ENCODE measurements at regions not wholly inside any gene's neighbourhood (a gene's known extent, or its start where the extent isn't known, plus 50 kb on each side); places are given as distances from the start of the nearest gene placed in this dataset.

DNA sequence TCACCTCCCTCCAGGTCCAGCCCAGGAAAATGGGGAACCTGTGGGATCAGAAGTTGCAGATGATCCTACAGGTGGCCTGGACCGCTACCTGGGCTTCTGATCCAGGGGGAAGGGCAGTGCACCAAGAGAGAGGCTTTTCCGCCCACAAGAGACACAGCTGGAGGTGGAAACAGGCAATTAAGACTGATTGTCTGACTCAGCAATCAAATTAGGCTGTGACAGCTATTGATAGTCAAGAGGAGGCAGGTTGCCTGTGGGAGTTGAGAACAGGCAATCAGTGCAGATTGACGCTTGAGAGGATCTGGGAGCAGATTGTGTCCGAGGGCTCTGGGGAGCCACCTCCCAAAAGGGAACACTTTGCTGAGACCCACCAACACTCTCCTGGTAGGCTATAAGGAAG lies 71.1 kb upstream of the SLC44A1 start:
- no peak for ATAC-seq
- TF ChIP-seq, protein P1, sequence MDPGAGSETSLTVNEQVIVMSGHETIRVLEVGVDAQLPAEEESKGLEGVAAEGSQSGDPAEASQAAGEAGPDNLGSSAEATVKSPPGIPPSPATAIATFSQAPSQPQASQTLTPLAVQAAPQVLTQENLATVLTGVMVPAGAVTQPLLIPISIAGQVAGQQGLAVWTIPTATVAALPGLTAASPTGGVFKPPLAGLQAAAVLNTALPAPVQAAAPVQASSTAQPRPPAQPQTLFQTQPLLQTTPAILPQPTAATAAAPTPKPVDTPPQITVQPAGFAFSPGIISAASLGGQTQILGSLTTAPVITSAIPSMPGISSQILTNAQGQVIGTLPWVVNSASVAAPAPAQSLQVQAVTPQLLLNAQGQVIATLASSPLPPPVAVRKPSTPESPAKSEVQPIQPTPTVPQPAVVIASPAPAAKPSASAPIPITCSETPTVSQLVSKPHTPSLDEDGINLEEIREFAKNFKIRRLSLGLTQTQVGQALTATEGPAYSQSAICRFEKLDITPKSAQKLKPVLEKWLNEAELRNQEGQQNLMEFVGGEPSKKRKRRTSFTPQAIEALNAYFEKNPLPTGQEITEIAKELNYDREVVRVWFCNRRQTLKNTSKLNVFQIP (CRISPR knock-in tag; IDR thresholded peaks at IDR 0.05; ENCODE audit: borderline replicate concordance, low read depth): no peak

DNA sequence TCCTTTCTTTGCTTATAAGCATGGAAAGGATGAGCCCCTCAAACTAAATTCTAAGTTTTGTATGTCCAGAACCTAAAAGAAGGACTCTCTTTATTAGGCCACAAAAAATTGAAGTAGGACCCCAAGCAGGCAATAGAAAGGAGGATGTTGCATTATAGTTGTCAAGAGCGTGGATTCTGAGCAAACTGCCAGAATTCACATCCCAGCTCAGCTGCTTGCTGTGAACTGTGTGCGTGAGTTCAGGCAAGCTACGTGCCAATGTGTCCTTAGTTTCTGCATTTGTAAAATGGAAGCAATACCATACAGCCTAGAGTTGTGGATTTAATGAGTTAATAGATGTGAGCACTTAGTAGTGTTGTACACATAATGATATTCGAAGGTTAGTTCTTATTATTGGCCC lies 70.6 kb upstream of the SLC44A1 start:
- no peak for TF ChIP-seq RARB (CRISPR knock-in tag; IDR thresholded peaks at IDR 0.05)
- TF ChIP-seq, protein P2, sequence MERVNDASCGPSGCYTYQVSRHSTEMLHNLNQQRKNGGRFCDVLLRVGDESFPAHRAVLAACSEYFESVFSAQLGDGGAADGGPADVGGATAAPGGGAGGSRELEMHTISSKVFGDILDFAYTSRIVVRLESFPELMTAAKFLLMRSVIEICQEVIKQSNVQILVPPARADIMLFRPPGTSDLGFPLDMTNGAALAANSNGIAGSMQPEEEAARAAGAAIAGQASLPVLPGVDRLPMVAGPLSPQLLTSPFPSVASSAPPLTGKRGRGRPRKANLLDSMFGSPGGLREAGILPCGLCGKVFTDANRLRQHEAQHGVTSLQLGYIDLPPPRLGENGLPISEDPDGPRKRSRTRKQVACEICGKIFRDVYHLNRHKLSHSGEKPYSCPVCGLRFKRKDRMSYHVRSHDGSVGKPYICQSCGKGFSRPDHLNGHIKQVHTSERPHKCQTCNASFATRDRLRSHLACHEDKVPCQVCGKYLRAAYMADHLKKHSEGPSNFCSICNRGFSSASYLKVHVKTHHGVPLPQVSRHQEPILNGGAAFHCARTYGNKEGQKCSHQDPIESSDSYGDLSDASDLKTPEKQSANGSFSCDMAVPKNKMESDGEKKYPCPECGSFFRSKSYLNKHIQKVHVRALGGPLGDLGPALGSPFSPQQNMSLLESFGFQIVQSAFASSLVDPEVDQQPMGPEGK (CRISPR knock-in tag; IDR thresholded peaks at IDR 0.05; ENCODE audit: borderline replicate concordance): no peak
- no peak for TF ChIP-seq ISL1 (CRISPR knock-in tag; IDR thresholded peaks at IDR 0.05)
- TF ChIP-seq BACH2 (CRISPR knock-in tag; IDR thresholded peaks at IDR 0.05; ENCODE audit: borderline replicate concordance): no peak
- TF ChIP-seq ARNTL (CRISPR knock-in tag; IDR thresholded peaks at IDR 0.05; ENCODE audit: borderline replicate concordance, low read depth): no peak
- no peak for TF ChIP-seq ZNF70 (CRISPR knock-in tag; IDR thresholded peaks at IDR 0.05)
- TF ChIP-seq OSR1 (CRISPR knock-in tag; IDR thresholded peaks at IDR 0.05): no peak
- TF ChIP-seq ZNF8 (CRISPR knock-in tag; IDR thresholded peaks at IDR 0.05): no peak
- no peak for TF ChIP-seq ZFP30 (CRISPR knock-in tag; IDR thresholded peaks at IDR 0.05)
- TF ChIP-seq, protein P3, sequence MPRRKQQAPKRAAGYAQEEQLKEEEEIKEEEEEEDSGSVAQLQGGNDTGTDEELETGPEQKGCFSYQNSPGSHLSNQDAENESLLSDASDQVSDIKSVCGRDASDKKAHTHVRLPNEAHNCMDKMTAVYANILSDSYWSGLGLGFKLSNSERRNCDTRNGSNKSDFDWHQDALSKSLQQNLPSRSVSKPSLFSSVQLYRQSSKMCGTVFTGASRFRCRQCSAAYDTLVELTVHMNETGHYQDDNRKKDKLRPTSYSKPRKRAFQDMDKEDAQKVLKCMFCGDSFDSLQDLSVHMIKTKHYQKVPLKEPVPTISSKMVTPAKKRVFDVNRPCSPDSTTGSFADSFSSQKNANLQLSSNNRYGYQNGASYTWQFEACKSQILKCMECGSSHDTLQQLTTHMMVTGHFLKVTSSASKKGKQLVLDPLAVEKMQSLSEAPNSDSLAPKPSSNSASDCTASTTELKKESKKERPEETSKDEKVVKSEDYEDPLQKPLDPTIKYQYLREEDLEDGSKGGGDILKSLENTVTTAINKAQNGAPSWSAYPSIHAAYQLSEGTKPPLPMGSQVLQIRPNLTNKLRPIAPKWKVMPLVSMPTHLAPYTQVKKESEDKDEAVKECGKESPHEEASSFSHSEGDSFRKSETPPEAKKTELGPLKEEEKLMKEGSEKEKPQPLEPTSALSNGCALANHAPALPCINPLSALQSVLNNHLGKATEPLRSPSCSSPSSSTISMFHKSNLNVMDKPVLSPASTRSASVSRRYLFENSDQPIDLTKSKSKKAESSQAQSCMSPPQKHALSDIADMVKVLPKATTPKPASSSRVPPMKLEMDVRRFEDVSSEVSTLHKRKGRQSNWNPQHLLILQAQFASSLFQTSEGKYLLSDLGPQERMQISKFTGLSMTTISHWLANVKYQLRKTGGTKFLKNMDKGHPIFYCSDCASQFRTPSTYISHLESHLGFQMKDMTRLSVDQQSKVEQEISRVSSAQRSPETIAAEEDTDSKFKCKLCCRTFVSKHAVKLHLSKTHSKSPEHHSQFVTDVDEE (CRISPR knock-in tag; IDR thresholded peaks at IDR 0.05): no peak
- TF ChIP-seq ESRRG (CRISPR knock-in tag; IDR thresholded peaks at IDR 0.05): no peak
- TF ChIP-seq ZFP3 (CRISPR knock-in tag; IDR thresholded peaks at IDR 0.05): no peak
- TF ChIP-seq, protein P1 (CRISPR knock-in tag; IDR thresholded peaks at IDR 0.05; ENCODE audit: borderline replicate concordance, low read depth): no peak
- TF ChIP-seq, protein P4, sequence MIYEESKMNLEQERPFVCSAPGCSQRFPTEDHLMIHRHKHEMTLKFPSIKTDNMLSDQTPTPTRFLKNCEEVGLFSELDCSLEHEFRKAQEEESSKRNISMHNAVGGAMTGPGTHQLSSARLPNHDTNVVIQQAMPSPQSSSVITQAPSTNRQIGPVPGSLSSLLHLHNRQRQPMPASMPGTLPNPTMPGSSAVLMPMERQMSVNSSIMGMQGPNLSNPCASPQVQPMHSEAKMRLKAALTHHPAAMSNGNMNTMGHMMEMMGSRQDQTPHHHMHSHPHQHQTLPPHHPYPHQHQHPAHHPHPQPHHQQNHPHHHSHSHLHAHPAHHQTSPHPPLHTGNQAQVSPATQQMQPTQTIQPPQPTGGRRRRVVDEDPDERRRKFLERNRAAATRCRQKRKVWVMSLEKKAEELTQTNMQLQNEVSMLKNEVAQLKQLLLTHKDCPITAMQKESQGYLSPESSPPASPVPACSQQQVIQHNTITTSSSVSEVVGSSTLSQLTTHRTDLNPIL (CRISPR knock-in tag; IDR thresholded peaks at IDR 0.05; ENCODE audit: low read depth): no peak
- TF ChIP-seq ZNF565 (CRISPR knock-in tag; conservative IDR thresholded peaks at IDR 0.05; ENCODE audit: low read depth): no peak
- TF ChIP-seq ZC3H10 (CRISPR knock-in tag; IDR thresholded peaks at IDR 0.05): no peak
- no peak for TF ChIP-seq PPARA (CRISPR knock-in tag; IDR thresholded peaks at IDR 0.05; ENCODE audit: borderline replicate concordance)
- no peak for TF ChIP-seq TOX (CRISPR knock-in tag; IDR thresholded peaks at IDR 0.05; ENCODE audit: borderline replicate concordance)
- TF ChIP-seq CSDC2 (CRISPR knock-in tag; IDR thresholded peaks at IDR 0.05): no peak
- no peak for TF ChIP-seq SNAI2 (CRISPR knock-in tag; IDR thresholded peaks at IDR 0.05)
- no peak for ATAC-seq

DNA sequence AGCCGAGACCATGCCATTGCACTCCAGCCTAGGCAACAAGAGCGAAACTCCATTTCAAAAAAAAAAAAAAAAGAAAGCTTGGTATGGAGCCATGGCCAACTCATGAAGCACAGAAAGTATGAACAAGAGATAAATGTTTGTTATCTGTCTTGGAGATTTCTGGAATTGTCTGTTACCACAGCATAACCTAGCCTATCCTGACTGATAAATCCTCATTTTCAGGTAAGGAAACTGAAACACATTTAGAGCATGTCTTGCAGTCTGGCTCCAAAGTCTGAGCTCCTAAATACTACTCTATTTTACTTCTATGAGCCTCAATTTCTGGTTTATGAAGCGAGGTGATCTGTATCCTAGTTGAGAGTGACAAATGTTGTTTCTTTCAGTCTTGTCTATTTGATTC lies 68.3 kb upstream of the SLC44A1 start:
- ATAC-seq: no peak
- TF ChIP-seq PPARA (CRISPR knock-in tag; IDR thresholded peaks at IDR 0.05; ENCODE audit: borderline replicate concordance) (no peak), BACH2 (CRISPR knock-in tag; IDR thresholded peaks at IDR 0.05; ENCODE audit: borderline replicate concordance) (no peak), OSR1 (CRISPR knock-in tag; IDR thresholded peaks at IDR 0.05) (no peak), TOX (CRISPR knock-in tag; IDR thresholded peaks at IDR 0.05; ENCODE audit: borderline replicate concordance) (no peak), ARNTL (CRISPR knock-in tag; IDR thresholded peaks at IDR 0.05; ENCODE audit: borderline replicate concordance, low read depth) (no peak), TCF4 (CRISPR knock-in tag; IDR thresholded peaks at IDR 0.05; ENCODE audit: borderline replicate concordance) (no peak), CSDC2 (CRISPR knock-in tag; IDR thresholded peaks at IDR 0.05) (no peak), ESRRG (CRISPR knock-in tag; IDR thresholded peaks at IDR 0.05) (no peak), ZFP30 (CRISPR knock-in tag; IDR thresholded peaks at IDR 0.05) (no peak), ZNF70 (CRISPR knock-in tag; IDR thresholded peaks at IDR 0.05) (no peak)
- TF ChIP-seq, protein P4 (CRISPR knock-in tag; IDR thresholded peaks at IDR 0.05; ENCODE audit: low read depth): no peak
- TF ChIP-seq, protein P5, sequence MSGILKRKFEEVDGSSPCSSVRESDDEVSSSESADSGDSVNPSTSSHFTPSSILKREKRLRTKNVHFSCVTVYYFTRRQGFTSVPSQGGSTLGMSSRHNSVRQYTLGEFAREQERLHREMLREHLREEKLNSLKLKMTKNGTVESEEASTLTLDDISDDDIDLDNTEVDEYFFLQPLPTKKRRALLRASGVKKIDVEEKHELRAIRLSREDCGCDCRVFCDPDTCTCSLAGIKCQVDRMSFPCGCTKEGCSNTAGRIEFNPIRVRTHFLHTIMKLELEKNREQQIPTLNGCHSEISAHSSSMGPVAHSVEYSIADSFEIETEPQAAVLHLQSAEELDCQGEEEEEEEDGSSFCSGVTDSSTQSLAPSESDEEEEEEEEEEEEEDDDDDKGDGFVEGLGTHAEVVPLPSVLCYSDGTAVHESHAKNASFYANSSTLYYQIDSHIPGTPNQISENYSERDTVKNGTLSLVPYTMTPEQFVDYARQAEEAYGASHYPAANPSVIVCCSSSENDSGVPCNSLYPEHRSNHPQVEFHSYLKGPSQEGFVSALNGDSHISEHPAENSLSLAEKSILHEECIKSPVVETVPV (CRISPR knock-in tag; IDR thresholded peaks at IDR 0.05): no peak
- TF ChIP-seq, protein P2 (CRISPR knock-in tag; IDR thresholded peaks at IDR 0.05; ENCODE audit: borderline replicate concordance): no peak
